ENCODE measurements at regions not wholly inside any gene's neighbourhood (a gene's known extent, or its start where the extent isn't known, plus 50 kb on each side); places are given as distances from the start of the nearest gene placed in this dataset.

GRCh38 chr11:32333320-32333991 lies 101.9 kb downstream of the WT1 start:
- TF ChIP-seq CTCF (IDR thresholded peaks at IDR 0.05) (peak in 4 of 6 experiments; percentile 20 to 44 (median 42)), POLR2A (IDR thresholded peaks at IDR 0.05) (no peak)

Measured in thyroid gland (tissue), 4 donors.